Embryonic facial prominence (tissue), 1 donor: ENCODE measurements at regions not wholly inside any gene's neighbourhood (a gene's known extent, or its start where the extent isn't known, plus 50 kb on each side); places are given as distances from the start of the nearest gene placed in this dataset.

Source experiments
- DNase-seq: peaks from one replicate; pipeline ENCODE4 v3.0.0-alpha.2; 2016; ENCODE audit errors: extremely low spot score

DNA sequence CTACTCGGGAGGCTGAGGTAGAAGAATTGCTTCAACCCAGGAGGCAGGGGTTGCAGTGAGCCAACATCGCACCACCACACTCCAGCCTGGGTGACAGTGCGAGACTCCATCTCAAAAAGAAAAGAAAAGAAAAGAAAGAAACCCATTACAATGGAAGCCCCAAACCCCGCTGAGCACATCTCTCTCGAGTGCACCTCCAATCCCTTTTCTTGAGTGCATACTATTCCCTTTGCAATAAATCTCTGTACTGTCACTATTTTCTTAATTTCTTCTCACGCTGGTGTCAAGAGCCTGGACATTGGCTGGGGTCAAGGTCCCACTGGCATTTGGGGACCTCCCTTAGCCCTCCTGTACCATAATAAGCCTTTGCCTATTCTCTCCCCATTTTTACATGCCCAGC lies 398.4 kb upstream of the EEF2KMT start:
- DNase-seq: no peak

DNA sequence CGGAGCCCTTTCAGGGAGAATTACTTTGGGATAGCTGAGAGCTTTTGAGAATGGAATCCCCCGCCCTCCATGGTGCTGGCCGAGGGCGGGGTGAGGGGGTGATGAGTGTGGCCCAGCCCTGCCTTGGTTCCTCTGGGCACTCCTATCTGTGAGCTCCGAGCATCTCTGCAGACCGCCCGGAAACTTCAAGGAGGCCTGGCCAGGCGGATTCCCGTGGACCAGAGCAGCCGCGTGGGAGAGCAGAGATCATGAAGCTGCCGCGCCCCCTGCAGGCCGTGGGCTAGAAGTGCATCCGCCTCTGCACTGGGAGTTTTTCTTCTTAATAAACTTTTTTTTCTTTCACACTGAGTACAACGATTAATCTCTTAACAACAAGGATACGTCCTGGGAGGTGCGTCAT lies 392.9 kb upstream of the EEF2KMT start:
- DNase-seq: no peak

DNA sequence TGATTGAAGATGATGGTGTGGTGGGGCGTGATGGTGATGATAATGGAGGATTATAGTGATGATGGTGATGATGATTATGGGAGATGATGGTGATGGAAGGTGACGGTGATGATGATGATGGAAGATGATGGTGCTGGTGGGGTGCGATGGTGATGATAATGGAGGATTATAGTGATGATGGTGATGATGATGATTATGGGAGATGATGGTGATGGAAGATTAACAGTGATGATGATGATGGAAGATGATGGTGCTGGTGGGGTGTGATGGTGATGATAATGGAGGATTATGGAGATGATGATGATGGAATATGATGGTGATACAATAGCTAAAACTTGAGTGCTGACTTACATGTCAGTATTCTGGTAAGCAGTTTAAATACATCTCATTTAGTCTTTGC lies 391.0 kb upstream of the EEF2KMT start:
- no peak for DNase-seq

DNA sequence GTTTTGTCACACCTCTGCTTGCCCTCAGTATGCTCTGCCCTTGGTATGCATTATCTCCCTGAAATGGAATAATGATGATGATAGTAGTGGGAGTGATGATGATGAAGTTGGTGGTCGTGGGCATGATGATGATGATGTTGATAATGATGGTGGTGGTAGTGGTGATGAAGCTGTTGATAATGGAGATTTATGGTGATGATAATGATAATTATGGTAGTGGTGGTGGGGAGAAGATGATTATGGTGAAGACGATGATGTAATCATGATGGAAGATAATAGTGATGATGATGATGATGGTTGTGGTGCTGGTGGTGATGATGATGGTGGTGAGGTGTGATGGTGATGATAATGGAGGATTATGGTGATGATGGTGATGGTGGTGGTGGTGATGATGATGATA lies 390.1 kb upstream of the EEF2KMT start:
- DNase-seq: no peak

DNA sequence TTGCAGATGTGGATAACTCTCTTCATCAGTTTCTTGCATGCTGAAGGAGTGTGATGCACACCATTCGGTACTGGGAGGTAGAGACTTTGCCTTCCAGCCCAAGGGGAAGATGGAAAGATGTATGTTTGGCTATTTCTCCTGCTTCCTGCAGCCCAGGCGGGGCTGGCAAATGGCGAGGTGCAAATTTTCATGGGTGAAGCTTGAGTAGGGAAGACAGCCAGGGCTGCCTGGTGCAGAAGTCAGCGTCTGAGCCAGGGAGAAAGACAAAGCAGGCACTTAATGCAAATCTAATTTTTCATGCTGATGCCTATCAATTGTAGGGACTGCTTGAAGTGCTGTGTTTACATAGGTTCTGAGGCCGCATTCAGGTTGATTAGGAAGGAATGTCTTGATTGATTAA lies 384.7 kb upstream of the EEF2KMT start:
- DNase-seq: no peak

DNA sequence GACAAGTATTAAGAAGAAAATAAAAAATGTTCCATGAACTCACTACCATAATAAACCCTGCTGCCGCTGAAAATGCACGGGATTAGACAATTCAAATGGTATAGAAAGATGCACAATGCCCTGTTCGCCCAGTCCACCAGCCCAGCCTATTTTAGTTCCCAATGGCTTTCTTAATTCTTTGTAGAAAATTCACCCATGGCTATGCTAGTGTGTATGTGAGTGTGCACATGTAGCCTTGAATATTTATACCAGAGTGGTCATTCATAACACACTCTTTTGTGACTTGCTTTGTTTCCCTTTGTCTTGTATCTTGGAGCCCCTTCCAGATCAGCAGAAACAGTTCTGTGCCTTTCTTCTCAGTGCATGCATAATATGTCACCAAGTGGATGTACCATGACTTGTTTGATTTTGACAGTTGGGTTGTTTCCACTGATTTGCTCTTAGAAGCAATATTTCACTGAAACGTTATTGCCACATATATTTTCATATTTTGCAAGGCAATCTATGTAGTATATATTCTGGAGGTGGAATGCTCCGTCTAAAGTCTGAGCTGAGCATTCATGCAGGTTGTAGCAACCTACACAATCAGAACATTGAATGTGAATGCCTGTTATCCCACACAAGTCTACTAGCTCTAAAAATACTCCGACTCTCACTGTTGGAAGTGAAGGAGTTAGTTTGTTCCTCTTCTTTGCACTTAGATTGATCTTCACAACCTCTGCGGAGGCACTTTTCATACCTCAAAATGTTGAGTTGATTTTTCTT lies 383.0 kb upstream of the EEF2KMT start:
- no peak for DNase-seq

DNA sequence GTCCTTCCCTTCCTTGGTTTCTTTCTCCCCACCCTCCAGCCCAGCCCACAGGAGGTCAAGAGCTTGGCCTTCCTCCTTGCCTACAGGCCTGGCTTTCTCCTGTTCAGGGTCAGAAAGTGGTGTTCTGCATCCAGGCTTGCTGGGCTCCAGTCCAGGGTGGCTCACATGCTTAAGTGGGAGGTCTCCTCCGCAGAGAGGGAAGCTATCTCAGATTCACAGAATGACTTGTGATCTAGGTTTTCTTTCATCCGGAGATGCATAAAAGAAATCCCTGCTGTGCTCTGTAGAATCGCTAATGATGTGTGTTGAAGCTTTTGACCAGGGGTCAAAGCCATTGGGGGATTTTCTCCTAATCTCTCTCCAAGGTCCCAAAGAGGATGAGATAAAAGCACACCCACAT lies 382.3 kb upstream of the EEF2KMT start:
- no peak for DNase-seq

DNA sequence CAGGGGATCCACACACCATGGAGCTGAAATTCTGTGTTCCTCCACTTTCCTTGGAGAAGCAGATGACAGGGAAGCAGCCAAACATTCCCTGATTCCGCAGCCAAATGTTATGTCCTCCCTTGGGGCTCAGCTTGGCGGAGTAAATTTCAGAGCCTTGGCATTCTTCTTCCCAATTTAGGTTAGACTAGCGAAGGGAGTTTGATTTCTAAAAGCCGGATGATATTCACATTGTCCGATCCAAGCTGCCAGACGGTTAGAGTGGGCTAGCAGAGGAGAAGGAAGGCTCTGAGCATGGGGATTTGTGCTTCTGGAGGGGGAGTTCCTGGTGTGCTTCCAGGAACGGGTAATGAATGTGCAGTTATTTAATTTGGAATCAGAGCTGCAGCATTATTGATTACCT lies 380.4 kb upstream of the EEF2KMT start:
- no peak for DNase-seq

DNA sequence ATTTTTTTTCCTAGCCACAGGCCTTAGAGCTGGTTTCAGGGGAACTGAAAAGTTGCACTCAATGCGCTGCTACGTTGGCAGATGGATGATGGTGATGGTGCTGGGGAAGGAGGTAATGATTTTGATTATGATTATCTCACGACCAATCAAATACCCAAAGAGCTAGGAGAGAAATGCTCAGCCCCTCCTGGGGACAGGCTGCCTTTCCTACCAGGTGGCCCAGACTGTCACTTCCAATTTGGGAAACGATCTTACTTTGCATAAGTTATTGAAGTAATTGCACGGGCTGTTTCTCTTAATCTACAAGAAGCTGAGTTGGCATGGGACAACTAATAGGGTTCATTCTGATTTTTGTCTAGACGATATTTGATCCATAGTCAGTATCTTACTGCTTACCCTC lies 379.7 kb upstream of the EEF2KMT start:
- no peak for DNase-seq

DNA sequence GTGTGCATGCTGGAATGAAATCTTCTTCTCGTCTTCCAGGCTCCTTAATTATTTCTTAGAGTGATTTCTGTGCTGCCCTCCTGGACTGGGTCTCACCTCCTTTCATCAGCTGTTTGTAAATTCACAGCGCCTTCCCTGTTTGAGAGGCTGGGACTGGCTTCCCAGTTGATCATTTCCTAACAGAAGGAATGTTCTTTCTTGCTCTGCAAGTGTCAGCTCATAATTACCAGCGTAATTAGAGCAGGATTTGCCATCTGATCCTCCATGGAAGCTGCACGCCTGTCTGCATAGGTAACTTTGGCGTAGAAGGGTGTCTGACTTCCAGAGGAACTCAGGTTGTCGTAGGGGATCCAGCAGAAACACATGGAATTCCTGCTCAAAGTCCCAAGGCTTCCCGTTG lies 375.0 kb upstream of the EEF2KMT start:
- DNase-seq: no peak

DNA sequence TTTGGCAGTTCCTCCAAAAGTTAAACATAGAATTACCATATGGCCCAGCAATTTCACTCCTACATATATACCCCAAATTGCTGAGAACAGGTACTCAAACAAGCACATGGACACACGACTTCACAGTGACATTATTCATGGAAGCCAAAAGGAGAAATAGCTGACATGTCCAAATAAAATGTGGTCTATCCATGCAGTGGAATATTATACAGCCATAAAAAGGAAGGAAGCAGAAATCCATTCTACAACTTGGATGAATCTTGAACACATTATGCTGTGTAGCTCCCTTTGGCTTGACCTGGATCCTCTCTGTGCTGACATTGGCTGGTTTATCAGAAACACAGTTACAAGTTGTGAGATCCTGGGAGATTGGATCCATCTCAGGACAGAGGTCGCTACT lies 370.9 kb upstream of the EEF2KMT start:
- DNase-seq: no peak

DNA sequence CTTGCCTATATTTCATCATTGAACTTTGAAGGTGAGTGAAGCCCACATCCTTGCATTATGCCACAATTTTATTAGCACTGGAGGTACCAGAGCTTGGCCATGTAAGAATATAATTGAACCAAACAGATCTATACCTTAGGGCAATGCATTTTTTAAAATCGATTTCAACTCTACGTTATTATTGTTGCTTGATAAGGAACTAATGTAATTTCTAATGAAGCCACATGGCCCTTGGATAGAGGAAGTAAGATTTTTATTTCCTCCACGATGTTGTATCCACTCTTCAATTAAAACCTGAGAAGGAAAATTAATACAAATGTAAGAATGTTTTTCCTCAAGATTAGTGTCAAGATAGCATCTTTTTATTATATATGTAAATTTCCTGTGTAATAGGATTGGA lies 370.0 kb upstream of the EEF2KMT start:
- DNase-seq: no peak

DNA sequence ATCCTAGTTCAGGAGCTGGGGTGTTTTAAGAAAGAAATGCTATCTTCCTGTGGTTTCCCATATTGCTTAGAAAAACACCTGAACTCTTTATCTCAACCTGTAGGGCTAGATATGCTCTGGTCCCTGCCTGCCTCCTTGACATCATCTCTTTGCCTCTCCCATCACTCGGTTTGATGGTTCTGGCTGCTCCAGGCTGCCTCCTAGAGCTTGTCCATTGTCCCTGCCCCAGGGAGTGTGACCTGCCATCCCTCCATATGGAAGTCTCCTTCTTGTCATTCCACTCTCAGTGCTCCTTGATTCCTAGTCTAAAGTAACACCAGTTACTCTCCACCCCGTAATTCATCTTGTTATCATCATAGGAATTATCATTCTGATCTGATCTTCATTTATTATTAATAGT lies 369.0 kb upstream of the EEF2KMT start:
- DNase-seq: no peak

DNA sequence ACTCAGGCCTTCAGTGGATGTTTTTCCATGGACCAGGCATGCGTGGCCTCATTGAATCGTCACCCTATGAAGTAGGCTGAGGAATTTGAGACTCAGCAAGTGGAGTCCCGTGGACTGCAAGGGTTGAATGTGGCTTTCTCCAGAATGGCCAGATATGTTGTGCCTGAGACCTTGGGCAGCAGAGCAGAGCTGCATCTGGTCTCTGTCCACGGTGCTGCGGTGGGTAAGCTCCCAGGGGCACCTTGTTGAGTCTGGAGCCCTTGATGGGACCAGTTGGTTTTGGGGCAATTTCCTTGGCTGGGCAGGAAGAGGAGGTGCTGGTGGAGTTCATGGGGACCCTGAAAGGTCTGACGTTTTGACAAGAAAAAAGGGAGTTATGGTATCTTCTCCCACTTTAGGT lies 368.1 kb upstream of the EEF2KMT start:
- no peak for DNase-seq

DNA sequence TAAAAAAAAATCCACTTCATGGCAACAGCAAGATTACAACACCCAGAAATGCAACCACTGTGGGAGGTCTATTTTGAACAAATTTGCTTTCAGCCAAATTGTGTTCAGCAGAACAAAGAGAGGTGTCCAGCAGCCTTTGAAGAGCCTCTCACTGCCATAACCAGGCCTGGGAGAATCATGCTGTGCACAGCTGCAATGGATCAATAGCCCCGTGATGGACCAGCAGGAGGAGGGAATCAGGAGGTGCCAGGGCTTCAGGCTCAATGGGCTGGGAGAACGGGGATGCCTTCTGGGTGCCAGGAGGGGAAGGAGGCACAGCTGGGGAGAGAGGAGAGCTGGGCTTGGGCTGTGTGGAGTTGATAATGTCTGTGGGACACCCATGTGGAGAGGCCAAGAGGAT lies 366.2 kb upstream of the EEF2KMT start:
- no peak for DNase-seq

DNA sequence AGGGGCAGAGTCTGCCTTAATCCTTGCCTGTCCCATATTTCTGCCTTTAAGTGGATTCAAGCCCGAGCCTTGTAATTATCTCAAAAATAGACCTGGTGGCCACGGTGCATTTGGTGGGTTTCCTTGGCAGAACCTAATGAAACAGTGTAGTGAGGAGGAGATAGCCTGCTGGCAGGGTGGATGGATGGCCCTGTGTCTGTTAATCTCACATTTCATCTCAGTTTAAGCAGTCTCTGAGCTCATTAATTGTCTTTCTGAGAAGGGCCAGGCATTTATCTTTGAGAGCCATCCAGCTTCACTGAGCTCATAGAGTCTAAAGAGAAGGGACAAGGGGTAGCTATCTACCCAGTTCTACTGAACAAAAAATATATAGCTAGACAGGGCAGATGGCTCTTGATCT lies 364.0 kb upstream of the EEF2KMT start:
- no peak for DNase-seq

DNA sequence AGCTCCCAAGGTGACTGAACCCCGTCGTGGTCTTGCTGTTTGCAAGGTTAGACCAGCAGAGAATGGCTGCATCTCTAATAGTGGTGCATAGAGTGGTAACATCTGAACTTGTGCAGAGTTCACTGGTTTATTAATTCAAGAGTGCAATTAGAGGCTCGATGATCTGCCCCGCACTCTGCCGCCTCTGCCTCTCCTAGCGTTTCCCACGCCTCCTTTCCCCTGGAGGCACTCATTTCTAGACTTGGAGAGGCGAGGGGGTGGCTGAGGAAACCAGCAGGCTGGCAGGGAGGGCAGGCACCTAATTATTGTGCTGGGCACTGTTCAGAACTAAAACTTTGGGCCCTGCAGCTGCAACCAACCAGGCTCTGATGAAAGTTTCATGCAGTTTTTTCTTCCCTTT lies 363.5 kb upstream of the EEF2KMT start:
- DNase-seq: no peak

DNA sequence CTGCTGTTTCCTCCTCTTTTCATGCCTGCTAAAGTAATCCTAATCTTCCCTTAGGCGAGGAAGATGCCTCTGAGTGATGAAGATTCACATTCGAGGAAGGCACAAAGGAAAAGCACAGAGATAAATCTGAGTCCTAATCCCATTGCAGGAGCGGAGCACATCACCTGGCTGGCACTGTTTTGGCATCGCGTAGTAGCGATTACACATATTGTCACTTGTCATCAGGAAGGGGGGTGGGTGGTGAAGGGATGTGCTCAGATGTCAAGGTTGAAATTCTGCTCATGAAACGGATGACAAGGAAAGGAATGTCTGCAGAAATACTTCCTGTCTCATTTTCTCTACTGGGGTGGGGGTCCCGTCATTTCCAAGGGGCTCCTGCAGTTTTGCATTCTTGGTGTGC lies 363.1 kb upstream of the EEF2KMT start:
- DNase-seq: no peak

DNA sequence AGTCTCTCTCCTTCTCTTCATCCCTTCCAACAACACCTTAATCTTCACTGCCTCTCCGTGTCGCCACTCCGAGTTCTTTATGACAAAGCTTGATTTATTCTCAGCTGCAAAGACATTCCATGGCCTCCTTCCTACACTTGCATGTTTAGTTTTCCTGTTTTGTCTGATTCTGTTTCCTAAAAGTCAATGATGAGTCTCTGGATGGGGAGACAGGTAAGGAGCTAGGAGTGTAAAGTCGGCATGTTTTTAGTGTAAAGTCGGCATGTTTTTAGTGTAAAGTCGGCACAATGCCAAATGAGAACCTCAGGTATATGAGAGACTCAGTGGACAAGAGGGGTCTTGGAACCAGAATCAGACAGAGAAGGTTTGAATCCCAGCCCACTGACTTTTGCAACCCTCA lies 362.3 kb upstream of the EEF2KMT start:
- DNase-seq: no peak

DNA sequence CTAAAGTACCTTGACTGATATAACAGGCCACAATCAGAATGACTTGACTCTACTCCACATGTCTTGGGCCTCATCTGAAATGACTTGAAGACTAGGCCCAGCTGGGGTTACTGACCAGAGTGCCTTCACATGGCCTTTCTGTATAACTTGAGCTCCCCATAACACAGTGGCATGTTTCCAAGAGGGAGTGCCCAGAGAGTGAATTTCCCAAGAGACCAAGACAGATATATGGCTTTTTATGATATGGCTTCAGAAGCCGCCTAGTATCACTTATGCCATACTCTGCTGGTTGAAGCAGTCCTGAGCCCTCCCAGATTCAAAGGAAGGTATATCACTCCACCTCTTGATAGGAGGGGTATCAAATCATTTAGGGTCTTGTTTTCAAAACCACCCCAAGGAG lies 357.5 kb upstream of the EEF2KMT start:
- DNase-seq: no peak

DNA sequence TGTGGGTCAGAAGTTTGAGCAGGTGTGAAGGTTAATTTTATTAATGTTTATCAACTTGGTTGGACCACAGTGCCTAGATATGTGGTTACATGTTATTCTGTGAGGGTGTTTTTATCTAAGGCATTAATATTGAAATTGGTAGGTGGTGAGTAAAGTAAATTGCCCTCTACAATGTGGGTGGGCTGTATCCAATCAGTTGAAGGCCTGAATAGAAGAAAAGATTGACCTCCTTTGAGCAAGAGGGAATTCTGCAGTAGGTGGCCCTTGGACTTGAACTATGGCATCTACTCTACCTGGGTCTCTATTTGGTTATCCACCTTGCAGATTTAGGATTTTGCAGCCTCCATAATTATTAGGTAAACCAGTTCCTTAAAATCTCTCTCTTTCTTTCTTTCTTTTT lies 356.8 kb upstream of the EEF2KMT start:
- DNase-seq: no peak

DNA sequence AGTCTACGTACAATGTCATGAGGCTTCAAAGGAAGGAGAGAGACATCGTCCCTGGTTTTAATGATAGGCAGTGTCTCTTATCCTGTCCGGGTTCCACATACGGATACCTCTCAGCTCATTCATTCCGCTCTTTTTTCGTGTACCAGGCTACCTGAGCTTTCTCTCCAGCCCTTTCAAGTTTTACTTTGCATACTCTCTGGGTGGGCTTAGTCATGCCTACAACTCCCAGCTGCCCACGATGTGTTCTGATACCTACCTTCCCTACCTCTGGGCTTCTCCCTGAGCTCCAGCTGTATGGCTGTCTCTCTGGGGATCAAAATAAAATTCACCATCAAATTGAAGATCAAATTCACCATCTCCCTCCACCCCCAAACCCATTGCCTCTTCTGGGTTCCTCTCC lies 354.0 kb upstream of the EEF2KMT start:
- no peak for DNase-seq

DNA sequence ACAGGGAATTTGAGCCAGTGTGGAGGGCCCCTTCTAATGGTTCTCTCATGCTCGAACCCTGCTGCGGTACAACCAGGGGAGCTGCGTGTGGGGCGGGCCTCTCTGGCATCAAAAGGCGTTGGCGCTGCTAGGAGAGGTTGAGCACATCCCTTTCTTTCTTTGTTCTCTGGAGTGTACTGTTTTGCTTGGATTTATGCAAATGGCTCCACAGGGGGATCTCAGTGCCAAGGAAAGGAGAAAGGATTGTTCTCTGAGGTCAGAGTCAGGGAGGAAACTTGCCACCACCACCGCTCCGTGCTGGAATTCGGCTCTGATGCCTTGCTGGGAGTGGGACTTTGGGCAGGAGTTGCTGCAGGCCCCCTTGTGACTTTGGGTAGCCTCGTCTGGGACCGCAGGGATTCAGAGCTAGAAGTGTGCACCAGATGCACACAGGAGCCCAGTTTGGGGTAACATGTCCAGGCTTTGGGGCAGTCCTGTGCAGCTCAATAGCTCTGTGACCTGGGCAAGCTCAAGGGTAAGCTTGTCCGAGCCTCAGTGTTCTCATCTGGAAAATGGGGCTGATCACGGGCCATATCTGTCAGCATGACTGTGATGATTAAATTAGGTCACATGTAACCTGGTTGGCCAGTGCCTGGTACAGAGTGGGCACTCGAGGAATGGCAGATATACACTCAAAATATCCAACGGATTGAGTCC lies 353.0 kb upstream of the EEF2KMT start:
- DNase-seq: no peak

DNA sequence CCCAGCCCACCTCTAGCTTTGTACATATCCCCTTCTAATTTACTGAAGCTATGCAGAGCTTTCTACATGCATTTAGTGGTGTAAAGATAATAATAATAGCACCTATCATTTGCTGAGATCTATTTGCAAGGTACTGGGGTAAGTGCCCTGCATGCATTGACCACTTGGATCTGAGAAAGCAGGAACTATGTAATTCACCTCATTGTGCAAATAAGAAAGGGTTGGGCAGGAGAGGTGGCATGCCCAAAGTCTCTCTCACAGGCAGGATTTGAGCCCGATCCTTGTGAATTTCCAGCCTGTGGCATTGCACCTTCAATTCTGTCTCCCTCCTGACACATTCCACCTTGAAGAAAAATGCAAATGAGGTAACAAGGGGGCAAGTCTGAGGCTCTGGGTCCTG lies 352.3 kb upstream of the EEF2KMT start:
- no peak for DNase-seq
